T-helper 22 cell (primary cell): ENCODE measurements at regions not wholly inside any gene's neighbourhood (a gene's known extent, or its start where the extent isn't known, plus 50 kb on each side); places are given as distances from the start of the nearest gene placed in this dataset.

Experiments used
- DNase-seq: peaks from one replicate; pipeline ENCODE4 v3.0.0-alpha.2; 2020; ENCODE audit warnings: low read depth

DNA sequence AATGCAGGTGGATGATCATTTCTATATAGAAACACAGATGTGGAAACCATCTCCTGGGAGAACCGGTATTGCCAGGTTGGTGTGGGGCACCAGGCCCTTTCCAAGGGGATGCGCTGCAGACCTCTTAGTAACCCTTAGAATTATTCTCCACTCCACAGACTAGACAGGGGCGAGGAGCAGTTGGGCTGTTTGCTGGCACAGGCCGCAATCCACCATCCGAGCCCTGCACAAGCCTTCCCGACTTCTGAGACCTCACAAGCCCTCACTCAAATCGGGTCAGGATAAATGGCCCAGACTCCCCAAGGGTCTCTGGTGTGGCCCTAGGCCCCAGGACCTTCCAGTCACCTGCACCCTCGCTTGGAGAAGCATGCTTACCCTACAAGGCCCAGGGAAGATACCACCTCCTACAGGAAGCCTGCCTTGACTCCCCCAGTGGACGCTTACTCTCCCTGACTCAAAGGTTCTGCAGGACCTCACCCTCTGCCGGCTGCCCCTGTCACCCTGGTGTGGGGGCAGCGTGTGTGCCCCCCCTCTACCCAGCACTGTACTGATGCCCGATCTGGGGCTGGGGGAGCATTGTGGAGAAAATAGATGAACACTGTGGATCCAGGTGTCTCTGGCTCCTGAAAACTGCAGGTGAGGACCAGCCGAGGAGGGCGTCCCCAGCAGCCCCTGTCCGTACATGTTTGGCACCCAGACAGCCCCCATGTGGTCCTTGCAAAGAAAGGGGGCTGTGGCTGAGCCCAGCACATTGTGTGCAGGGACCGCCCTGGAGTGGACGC is 49.8 kb upstream of the ACSF3 start:
- DNase-seq: no peak
